Prostate gland (tissue), 2 donors: ENCODE measurements at regions not wholly inside any gene's neighbourhood (a gene's known extent, or its start where the extent isn't known, plus 50 kb on each side); places are given as distances from the start of the nearest gene placed in this dataset.
"Not testable (repeated sequence)": the region's sequence is repeated elsewhere in the genome, so short reads cannot be mapped to it uniquely, and the experiment has no call there.

Source experiments
- DNase-seq: peaks from one replicate; pipeline ENCODE4 v3.0.0-alpha.2; 2019; ENCODE audit warnings: low spot score
- H3K27ac ChIP-seq, 2 donors: fragments of 200-600 bp; sonication (generic); 2 replicates each; pipeline ENCODE4 v1.5.1; 2017 to 2019
- H3K27me3 ChIP-seq: fragments of 200-600 bp; sonication (generic); replicated peaks from 2 replicates; pipeline ENCODE4 v1.5.1; 2019; ENCODE audit not compliant: insufficient read depth
- H3K36me3 ChIP-seq, 2 donors: fragments of 200-600 bp; sonication (generic); 1 replicate in 1 of 2; 2 replicates in 1 of 2; pipeline versions ENCODE4 v1.5.1 to v1.8.1; 2017 to 2019
- H3K4me1 ChIP-seq: fragments of 200-600 bp; sonication (generic); replicated peaks from 2 replicates; pipeline ENCODE4 v1.5.1; 2019
- H3K4me3 ChIP-seq, 2 donors: fragments of 200-600 bp; sonication (generic); 2 replicates each; pipeline ENCODE4 v1.5.1; 2017 to 2019
- H3K9me3 ChIP-seq: fragments of 200-600 bp; sonication (generic); 2 replicates; pipeline ENCODE4 v1.5.1; 2017
- CTCF ChIP-seq, 4 experiments: fragments of 200-600 bp in 2 of 4; fragments of 450-650 bp in 2 of 4; sonication (generic) in 2 of 4; IDR thresholded peaks; 1 replicate in 3 of 4; 2 replicates in 1 of 4; pipeline ENCODE4 v1.5.1; 2016 to 2019; ENCODE audit warnings: antibody characterized with exemption in 4 of 4, mild to moderate bottlenecking in 2 of 4, moderate library complexity in 2 of 4
- POLR2A ChIP-seq: fragments of 450-650 bp; IDR thresholded peaks from one replicate; pipeline ENCODE4 v1.6.1; 2016; ENCODE audit warnings: antibody characterized with exemption, mild to moderate bottlenecking
- POLR2AphosphoS5 ChIP-seq: sonication (generic); formaldehyde crosslinking; IDR thresholded peaks from one replicate; pipeline ENCODE4 v1.6.1; 2017; ENCODE audit warnings: antibody characterized with exemption
- WGBS: methylation state at CpG from one replicate; pipeline ENCODE4 v1.1.5; 2018; 5-methylcytosine and 5-hydroxymethylcytosine counted together
- intact Hi-C: fragments of 100-400 bp; cut with DNase I; formaldehyde crosslinking; loops from one replicate; pipeline ENCODE4 v1.14.2; 2022

GRCh38 chr12:89828575-89828974 is 119.9 kb upstream of the ATP2B1 start:
- intact Hi-C loops, result no loop called here
- Histone ChIP-seq H3K9me3 (no peaks in the 10 kb centered on the region), H3K4me1 (no peaks in the 10 kb centered on the region), H3K4me3 (no peak overlapping the region), H3K27me3 (no peaks in the 10 kb centered on the region), H3K36me3 (no peaks in the 10 kb centered on the region), H3K27ac (no peak overlapping the region)
- TF ChIP-seq POLR2AphosphoS5 (no peak), POLR2A (no peak), CTCF (IDR thresholded peaks at IDR 0.05) (no peak)
- no peak for DNase-seq
- WGBS, result 86% methylated on average over 2 of the region's 2 CpGs

GRCh38 chr12:89827592-89827991 is 119.0 kb upstream of the ATP2B1 start:
- TF ChIP-seq CTCF (IDR thresholded peaks at IDR 0.05), result no peak
- H3K36me3 ChIP-seq, result no peaks in the 10 kb centered on the region
- DNase-seq, result no peak
- H3K9me3 ChIP-seq, result no peaks in the 10 kb centered on the region
- no peak overlapping the region for H3K4me3 ChIP-seq
- intact Hi-C loops, result no loop called here
- no peaks in the 10 kb centered on the region for H3K4me1 ChIP-seq
- WGBS, result 83% methylated on average over 5 of the region's 5 CpGs
- no peaks in the 10 kb centered on the region for H3K27me3 ChIP-seq
- no peak overlapping the region for H3K27ac ChIP-seq

GRCh38 chr12:89826468-89826867 is 117.8 kb upstream of the ATP2B1 start:
- TF ChIP-seq CTCF (IDR thresholded peaks at IDR 0.05), result no peak
- Histone ChIP-seq H3K9me3 (no peaks in the 10 kb centered on the region), H3K27me3 (no peaks in the 10 kb centered on the region), H3K4me1 (no peaks in the 10 kb centered on the region), H3K27ac (no peak overlapping the region), H3K36me3 (no peaks in the 10 kb centered on the region), H3K4me3 (no peak overlapping the region)
- intact Hi-C loops, result no loop called here
- DNase-seq, result no peak
- WGBS, result 93% methylated on average over 2 of the region's 2 CpGs

GRCh38 chr12:89825591-89826449 is 117.2 kb upstream of the ATP2B1 start:
- WGBS, result 50% methylated on average over 6 of the region's 6 CpGs
- DNase-seq, result no peak
- no peak for TF ChIP-seq POLR2A
- no peak for TF ChIP-seq CTCF (IDR thresholded peaks at IDR 0.05)
- TF ChIP-seq POLR2AphosphoS5, result no peak
- H3K36me3 ChIP-seq, result no peaks in the 10 kb centered on the region
- no peak overlapping the region for H3K27ac ChIP-seq
- no peaks in the 10 kb centered on the region for H3K27me3 ChIP-seq
- no peaks in the 10 kb centered on the region for H3K9me3 ChIP-seq
- intact Hi-C loops, result no loop called here
- H3K4me1 ChIP-seq, result no peaks in the 10 kb centered on the region
- no peak overlapping the region for H3K4me3 ChIP-seq

- no peak for DNase-seq
- Histone ChIP-seq H3K9me3 (no peaks in the 10 kb centered on the region), H3K27me3 (no peaks in the 10 kb centered on the region), H3K27ac (no peak overlapping the region), H3K4me1 (no peaks in the 10 kb centered on the region), H3K36me3 (no peaks in the 10 kb centered on the region), H3K4me3 (no peak overlapping the region)
- intact Hi-C loops, result no loop called here
- TF ChIP-seq POLR2A, result no peak
- TF ChIP-seq POLR2AphosphoS5, result no peak
- no peak for TF ChIP-seq CTCF (IDR thresholded peaks at IDR 0.05)
- WGBS, result 53% methylated on average over 2 of the region's 2 CpGs
Measured at GRCh38 chr12:89824822-89825221, 116.2 kb upstream of the ATP2B1 start.

- H3K9me3 ChIP-seq, intact Hi-C loops, H3K4me3 ChIP-seq, H3K27me3 ChIP-seq, H3K4me1 ChIP-seq, H3K36me3 ChIP-seq, H3K27ac ChIP-seq, DNase-seq: not testable (repeated sequence)
- 98% methylated on average over 6 of the region's 6 CpGs for WGBS
Measured at GRCh38 chr12:89822992-89823391, 114.4 kb upstream of the ATP2B1 start.
